ENCODE measurements at regions not wholly inside any gene's neighbourhood (a gene's known extent, or its start where the extent isn't known, plus 50 kb on each side); places are given as distances from the start of the nearest gene placed in this dataset.

DNA sequence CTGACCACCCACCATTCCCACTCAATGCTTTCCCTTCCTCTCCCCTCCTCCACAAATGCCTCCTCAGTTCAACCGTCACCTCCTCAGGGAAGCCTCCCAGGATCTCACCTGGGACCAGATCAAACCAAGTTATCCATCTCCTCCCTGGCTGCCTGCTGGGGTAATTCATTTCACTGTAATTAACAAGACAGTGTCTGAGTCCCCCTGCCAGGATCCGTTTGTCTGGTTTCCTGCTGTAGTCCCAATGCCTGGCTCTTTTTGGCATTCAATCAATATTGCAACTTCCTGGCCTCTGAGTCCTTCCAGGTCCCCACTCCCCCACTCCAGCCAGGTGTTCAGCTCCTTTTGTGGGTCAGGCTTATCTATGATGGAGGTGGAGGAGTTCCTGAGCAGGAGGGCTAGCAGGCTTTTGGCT is 687.7 kb downstream of the PTPRU start:
- TF ChIP-seq ARNT (IDR thresholded peaks at IDR 0.05) = no peak
- TF ChIP-seq SUZ12 (IDR thresholded peaks at IDR 0.05) = no peak
- TF ChIP-seq SP1 (IDR thresholded peaks at IDR 0.05) = no peak
- TF ChIP-seq BHLHE40 (IDR thresholded peaks at IDR 0.05; ENCODE audit: borderline replicate concordance) = no peak
- TF ChIP-seq FOXK2 (IDR thresholded peaks at IDR 0.05) = no peak
- TF ChIP-seq L3MBTL2 (conservative IDR thresholded peaks at IDR 0.05) = no peak
- TF ChIP-seq FOXA1 (IDR thresholded peaks at IDR 0.05) = no peak
- TF ChIP-seq NFRKB (IDR thresholded peaks at IDR 0.05) = no peak
- TF ChIP-seq FOXM1 (IDR thresholded peaks at IDR 0.05; ENCODE audit: borderline replicate concordance) = no peak
- TF ChIP-seq HDGF (IDR thresholded peaks at IDR 0.05; ENCODE audit: borderline replicate concordance) = no peak
- TF ChIP-seq, protein P1, sequence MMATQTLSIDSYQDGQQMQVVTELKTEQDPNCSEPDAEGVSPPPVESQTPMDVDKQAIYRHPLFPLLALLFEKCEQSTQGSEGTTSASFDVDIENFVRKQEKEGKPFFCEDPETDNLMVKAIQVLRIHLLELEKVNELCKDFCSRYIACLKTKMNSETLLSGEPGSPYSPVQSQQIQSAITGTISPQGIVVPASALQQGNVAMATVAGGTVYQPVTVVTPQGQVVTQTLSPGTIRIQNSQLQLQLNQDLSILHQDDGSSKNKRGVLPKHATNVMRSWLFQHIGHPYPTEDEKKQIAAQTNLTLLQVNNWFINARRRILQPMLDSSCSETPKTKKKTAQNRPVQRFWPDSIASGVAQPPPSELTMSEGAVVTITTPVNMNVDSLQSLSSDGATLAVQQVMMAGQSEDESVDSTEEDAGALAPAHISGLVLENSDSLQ (IDR thresholded peaks at IDR 0.05) = no peak
- no peak for TF ChIP-seq LEF1 (IDR thresholded peaks at IDR 0.05; ENCODE audit: borderline replicate concordance)
- no peak for TF ChIP-seq CTBP1 (IDR thresholded peaks at IDR 0.05; ENCODE audit: borderline replicate concordance)
